SK-N-SH treated with all-trans-retinoic acid at 6 μM for 48 hours (cell line): ENCODE measurements at regions not wholly inside any gene's neighbourhood (a gene's known extent, or its start where the extent isn't known, plus 50 kb on each side); places are given as distances from the start of the nearest gene placed in this dataset.

Source experiments
- ATAC-seq: fragments of 200-7000 bp; cut with Tn5 transposase; 3 replicates; pipeline ENCODE4 v1.9.1; 2020; ENCODE audit warnings: mild to moderate bottlenecking, moderate library complexity
- BACH2 ChIP-seq: fragments of 250-450 bp; sonication (Bioruptor Pico); IDR thresholded peaks from 2 replicates; pipeline ENCODE4 v1.9.0; 2021; ENCODE audit warnings: mild to moderate bottlenecking, borderline replicate concordance
- CSDC2 ChIP-seq: fragments of 250-450 bp; sonication (Bioruptor Pico); IDR thresholded peaks from 2 replicates; pipeline ENCODE4 v1.5.0; 2020; ENCODE audit warnings: mild to moderate bottlenecking, moderate library complexity
- ESRRG ChIP-seq: fragments of 250-450 bp; sonication (Bioruptor Pico); IDR thresholded peaks from 2 replicates; pipeline ENCODE4 v1.6.1; 2021; ENCODE audit warnings: mild to moderate bottlenecking
- GLIS3 ChIP-seq: fragments of 250-450 bp; sonication (Bioruptor Pico); IDR thresholded peaks from 2 replicates; pipeline ENCODE4 v1.5.0; 2020; ENCODE audit warnings: mild to moderate bottlenecking, moderate library complexity
- ISL1 ChIP-seq: fragments of 250-450 bp; sonication (Bioruptor Pico); IDR thresholded peaks from 2 replicates; pipeline ENCODE4 v2.1.2; 2022; ENCODE audit warnings: mild to moderate bottlenecking, moderate library complexity
- OSR1 ChIP-seq: fragments of 250-450 bp; sonication (Bioruptor Pico); IDR thresholded peaks from 2 replicates; pipeline ENCODE4 v1.8.0; 2022; ENCODE audit warnings: moderate library complexity, mild to moderate bottlenecking, inconsistent platforms
- PPARA ChIP-seq: fragments of 250-450 bp; sonication (Bioruptor Pico); IDR thresholded peaks from 2 replicates; pipeline ENCODE4 v1.5.0; 2020; ENCODE audit warnings: mild to moderate bottlenecking, borderline replicate concordance
- RARB ChIP-seq: fragments of 250-450 bp; sonication (Bioruptor Pico); IDR thresholded peaks from 2 replicates; pipeline ENCODE4 v1.8.0; 2021; ENCODE audit warnings: mild to moderate bottlenecking, moderate library complexity
- SNAI2 ChIP-seq: fragments of 250-450 bp; sonication (Bioruptor Pico); IDR thresholded peaks from 2 replicates; pipeline ENCODE4 v1.5.0; 2020; ENCODE audit warnings: mild to moderate bottlenecking, moderate library complexity
- TCF4 ChIP-seq: fragments of 250-450 bp; sonication (Bioruptor Pico); IDR thresholded peaks from 2 replicates; pipeline ENCODE4 v1.8.0; 2021; ENCODE audit warnings: mild to moderate bottlenecking, moderate library complexity, borderline replicate concordance
- TOX ChIP-seq: fragments of 250-450 bp; sonication (Bioruptor Pico); IDR thresholded peaks from 2 replicates; pipeline ENCODE4 v1.8.0; 2021; ENCODE audit warnings: mild to moderate bottlenecking, moderate library complexity, borderline replicate concordance
- ZC3H10 ChIP-seq: fragments of 250-450 bp; sonication (Bioruptor Pico); IDR thresholded peaks from 2 replicates; pipeline ENCODE4 v1.5.1; 2021; ENCODE audit warnings: mild to moderate bottlenecking, moderate library complexity
- ZFP3 ChIP-seq: fragments of 250-450 bp; sonication (Bioruptor Pico); IDR thresholded peaks from 2 replicates; pipeline ENCODE4 v1.5.0; 2020; ENCODE audit warnings: mild to moderate bottlenecking, moderate library complexity
- ZFP30 ChIP-seq: fragments of 450-650 bp; formaldehyde crosslinking; IDR thresholded peaks from 2 replicates; pipeline ENCODE4 v1.5.0; 2022; ENCODE audit warnings: mild to moderate bottlenecking, moderate library complexity
- ZNF8 ChIP-seq: fragments of 450-650 bp; formaldehyde crosslinking; IDR thresholded peaks from 2 replicates; pipeline ENCODE4 v1.5.0; 2020; ENCODE audit warnings: mild to moderate bottlenecking, moderate library complexity
- TF ChIP-seq, protein P1 (sequence below): fragments of 250-450 bp; sonication (Bioruptor Pico); IDR thresholded peaks from 2 replicates; pipeline ENCODE4 v1.5.1; 2020; ENCODE audit warnings: low read depth, mild to moderate bottlenecking, moderate library complexity
- TF ChIP-seq, protein P2 (sequence below): fragments of 250-450 bp; sonication (Bioruptor Pico); IDR thresholded peaks from 2 replicates; pipeline ENCODE4 v1.8.0; 2020; ENCODE audit warnings: mild to moderate bottlenecking, moderate library complexity, borderline replicate concordance
- TF ChIP-seq, protein P3 (sequence below): fragments of 250-450 bp; sonication (Bioruptor Pico); IDR thresholded peaks from 2 replicates; pipeline ENCODE4 v1.5.0; 2020; ENCODE audit warnings: mild to moderate bottlenecking, moderate library complexity
- TF ChIP-seq, protein P4 (sequence below): fragments of 250-450 bp; sonication (Bioruptor Pico); IDR thresholded peaks from 2 replicates; pipeline ENCODE4 v1.8.0; 2021; ENCODE audit warnings: low read depth, mild to moderate bottlenecking, moderate library complexity, borderline replicate concordance
- TF ChIP-seq, protein P5 (sequence below): fragments of 250-450 bp; sonication (Bioruptor Pico); IDR thresholded peaks from 2 replicates; pipeline ENCODE4 v1.5.1; 2021; ENCODE audit warnings: mild to moderate bottlenecking, moderate library complexity

DNA sequence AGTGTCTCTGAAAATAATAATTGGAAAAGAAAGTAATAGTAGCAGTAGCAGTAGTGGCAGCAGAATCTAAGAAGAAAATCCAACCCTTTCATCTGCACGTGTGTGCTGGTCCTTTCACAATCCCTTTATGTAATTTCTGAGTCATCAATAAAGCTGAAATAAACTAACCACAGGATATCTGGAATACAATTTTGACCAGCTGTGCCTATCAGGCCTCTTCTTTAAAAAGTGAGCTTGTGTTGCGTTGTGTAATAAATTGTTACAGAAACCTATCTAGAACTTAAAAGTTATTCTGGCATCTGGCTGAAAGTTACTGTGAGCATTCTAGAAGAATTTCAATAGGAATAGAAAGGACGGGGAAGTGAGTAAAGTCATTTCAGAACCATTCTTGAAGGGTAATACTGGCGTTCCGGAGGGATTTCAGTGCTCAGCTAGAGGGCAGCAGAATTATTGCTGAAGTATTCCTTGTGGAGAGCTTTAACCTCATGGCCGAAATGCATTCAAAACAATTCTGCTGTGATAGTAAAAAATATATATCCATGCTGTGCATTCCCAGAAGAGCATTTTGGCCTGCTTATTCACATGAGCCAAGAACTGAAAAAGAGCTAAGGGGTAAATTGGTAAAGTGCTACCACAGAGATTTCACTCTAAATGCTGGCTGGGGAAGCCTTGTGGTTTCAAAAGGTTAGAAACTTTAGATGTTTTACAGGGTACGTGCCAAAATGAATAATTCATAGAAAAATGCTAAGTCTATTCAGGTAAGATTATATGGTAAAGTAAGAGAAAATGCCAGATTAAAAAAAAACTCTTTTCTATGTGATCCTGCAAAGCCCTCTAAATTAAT lies 260.6 kb downstream of the NKX6-1 start:
- no peak for TF ChIP-seq ZFP30 (CRISPR knock-in tag)
- TF ChIP-seq ZC3H10 = no peak
- TF ChIP-seq, protein P1, sequence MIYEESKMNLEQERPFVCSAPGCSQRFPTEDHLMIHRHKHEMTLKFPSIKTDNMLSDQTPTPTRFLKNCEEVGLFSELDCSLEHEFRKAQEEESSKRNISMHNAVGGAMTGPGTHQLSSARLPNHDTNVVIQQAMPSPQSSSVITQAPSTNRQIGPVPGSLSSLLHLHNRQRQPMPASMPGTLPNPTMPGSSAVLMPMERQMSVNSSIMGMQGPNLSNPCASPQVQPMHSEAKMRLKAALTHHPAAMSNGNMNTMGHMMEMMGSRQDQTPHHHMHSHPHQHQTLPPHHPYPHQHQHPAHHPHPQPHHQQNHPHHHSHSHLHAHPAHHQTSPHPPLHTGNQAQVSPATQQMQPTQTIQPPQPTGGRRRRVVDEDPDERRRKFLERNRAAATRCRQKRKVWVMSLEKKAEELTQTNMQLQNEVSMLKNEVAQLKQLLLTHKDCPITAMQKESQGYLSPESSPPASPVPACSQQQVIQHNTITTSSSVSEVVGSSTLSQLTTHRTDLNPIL = no peak
- TF ChIP-seq CSDC2 = no peak
- no peak for TF ChIP-seq PPARA
- no peak for TF ChIP-seq TOX (CRISPR knock-in tag)
- TF ChIP-seq, protein P2, sequence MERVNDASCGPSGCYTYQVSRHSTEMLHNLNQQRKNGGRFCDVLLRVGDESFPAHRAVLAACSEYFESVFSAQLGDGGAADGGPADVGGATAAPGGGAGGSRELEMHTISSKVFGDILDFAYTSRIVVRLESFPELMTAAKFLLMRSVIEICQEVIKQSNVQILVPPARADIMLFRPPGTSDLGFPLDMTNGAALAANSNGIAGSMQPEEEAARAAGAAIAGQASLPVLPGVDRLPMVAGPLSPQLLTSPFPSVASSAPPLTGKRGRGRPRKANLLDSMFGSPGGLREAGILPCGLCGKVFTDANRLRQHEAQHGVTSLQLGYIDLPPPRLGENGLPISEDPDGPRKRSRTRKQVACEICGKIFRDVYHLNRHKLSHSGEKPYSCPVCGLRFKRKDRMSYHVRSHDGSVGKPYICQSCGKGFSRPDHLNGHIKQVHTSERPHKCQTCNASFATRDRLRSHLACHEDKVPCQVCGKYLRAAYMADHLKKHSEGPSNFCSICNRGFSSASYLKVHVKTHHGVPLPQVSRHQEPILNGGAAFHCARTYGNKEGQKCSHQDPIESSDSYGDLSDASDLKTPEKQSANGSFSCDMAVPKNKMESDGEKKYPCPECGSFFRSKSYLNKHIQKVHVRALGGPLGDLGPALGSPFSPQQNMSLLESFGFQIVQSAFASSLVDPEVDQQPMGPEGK (CRISPR knock-in tag) = no peak
- TF ChIP-seq RARB (CRISPR knock-in tag) = no peak
- TF ChIP-seq, protein P3, sequence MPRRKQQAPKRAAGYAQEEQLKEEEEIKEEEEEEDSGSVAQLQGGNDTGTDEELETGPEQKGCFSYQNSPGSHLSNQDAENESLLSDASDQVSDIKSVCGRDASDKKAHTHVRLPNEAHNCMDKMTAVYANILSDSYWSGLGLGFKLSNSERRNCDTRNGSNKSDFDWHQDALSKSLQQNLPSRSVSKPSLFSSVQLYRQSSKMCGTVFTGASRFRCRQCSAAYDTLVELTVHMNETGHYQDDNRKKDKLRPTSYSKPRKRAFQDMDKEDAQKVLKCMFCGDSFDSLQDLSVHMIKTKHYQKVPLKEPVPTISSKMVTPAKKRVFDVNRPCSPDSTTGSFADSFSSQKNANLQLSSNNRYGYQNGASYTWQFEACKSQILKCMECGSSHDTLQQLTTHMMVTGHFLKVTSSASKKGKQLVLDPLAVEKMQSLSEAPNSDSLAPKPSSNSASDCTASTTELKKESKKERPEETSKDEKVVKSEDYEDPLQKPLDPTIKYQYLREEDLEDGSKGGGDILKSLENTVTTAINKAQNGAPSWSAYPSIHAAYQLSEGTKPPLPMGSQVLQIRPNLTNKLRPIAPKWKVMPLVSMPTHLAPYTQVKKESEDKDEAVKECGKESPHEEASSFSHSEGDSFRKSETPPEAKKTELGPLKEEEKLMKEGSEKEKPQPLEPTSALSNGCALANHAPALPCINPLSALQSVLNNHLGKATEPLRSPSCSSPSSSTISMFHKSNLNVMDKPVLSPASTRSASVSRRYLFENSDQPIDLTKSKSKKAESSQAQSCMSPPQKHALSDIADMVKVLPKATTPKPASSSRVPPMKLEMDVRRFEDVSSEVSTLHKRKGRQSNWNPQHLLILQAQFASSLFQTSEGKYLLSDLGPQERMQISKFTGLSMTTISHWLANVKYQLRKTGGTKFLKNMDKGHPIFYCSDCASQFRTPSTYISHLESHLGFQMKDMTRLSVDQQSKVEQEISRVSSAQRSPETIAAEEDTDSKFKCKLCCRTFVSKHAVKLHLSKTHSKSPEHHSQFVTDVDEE = no peak
- TF ChIP-seq, protein P4, sequence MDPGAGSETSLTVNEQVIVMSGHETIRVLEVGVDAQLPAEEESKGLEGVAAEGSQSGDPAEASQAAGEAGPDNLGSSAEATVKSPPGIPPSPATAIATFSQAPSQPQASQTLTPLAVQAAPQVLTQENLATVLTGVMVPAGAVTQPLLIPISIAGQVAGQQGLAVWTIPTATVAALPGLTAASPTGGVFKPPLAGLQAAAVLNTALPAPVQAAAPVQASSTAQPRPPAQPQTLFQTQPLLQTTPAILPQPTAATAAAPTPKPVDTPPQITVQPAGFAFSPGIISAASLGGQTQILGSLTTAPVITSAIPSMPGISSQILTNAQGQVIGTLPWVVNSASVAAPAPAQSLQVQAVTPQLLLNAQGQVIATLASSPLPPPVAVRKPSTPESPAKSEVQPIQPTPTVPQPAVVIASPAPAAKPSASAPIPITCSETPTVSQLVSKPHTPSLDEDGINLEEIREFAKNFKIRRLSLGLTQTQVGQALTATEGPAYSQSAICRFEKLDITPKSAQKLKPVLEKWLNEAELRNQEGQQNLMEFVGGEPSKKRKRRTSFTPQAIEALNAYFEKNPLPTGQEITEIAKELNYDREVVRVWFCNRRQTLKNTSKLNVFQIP (CRISPR knock-in tag) = no peak
- TF ChIP-seq ISL1 (CRISPR knock-in tag) = no peak
- no peak for TF ChIP-seq TCF4 (CRISPR knock-in tag)
- no peak for TF ChIP-seq ESRRG (CRISPR knock-in tag)
- TF ChIP-seq, protein P5, sequence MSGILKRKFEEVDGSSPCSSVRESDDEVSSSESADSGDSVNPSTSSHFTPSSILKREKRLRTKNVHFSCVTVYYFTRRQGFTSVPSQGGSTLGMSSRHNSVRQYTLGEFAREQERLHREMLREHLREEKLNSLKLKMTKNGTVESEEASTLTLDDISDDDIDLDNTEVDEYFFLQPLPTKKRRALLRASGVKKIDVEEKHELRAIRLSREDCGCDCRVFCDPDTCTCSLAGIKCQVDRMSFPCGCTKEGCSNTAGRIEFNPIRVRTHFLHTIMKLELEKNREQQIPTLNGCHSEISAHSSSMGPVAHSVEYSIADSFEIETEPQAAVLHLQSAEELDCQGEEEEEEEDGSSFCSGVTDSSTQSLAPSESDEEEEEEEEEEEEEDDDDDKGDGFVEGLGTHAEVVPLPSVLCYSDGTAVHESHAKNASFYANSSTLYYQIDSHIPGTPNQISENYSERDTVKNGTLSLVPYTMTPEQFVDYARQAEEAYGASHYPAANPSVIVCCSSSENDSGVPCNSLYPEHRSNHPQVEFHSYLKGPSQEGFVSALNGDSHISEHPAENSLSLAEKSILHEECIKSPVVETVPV (CRISPR knock-in tag) = no peak
- no peak for TF ChIP-seq ZNF8 (CRISPR knock-in tag)
- no peak for TF ChIP-seq ZFP3 (CRISPR knock-in tag)
- no peak for TF ChIP-seq GLIS3 (CRISPR knock-in tag)

DNA sequence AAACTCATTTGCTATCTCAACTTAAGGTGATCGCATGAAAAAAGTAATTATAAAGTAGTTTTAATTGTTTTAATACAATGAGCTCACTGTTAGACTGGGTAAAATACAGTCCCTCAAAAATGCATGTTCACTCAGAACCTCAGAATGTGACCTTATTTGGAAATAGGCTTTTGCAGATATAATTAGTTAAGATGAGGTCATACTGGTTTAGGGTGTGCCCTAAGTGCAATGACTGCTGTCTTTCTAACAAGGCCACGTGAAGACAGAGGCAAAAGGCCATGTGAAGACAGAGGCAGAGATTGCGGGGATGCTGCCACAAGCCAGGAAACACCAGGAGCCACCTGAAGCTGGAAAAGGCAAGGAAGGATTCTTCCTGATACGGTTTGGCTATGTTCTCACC lies 262.1 kb downstream of the NKX6-1 start:
- no peak for ATAC-seq
- TF ChIP-seq OSR1 (CRISPR knock-in tag) (no peak), RARB (CRISPR knock-in tag) (no peak), ESRRG (CRISPR knock-in tag) (no peak), SNAI2 (CRISPR knock-in tag) (no peak), ZC3H10 (no peak), BACH2 (no peak), PPARA (no peak), ZFP30 (CRISPR knock-in tag) (no peak)
- TF ChIP-seq, protein P5 (CRISPR knock-in tag) = no peak
- TF ChIP-seq, all 23 proteins: peak for 0

More for the DNA sequence above, 260.6 kb downstream of the NKX6-1 start:
- no peak for ATAC-seq
